ENCODE measurements at regions not wholly inside any gene's neighbourhood (a gene's known extent, or its start where the extent isn't known, plus 50 kb on each side); places are given as distances from the start of the nearest gene placed in this dataset.
"Not testable (repeated sequence)": the region's sequence is repeated elsewhere in the genome, so short reads cannot be mapped to it uniquely, and the experiment has no call there.

- no peak for DNase-seq
These were observed 279.0 kb upstream of the FIGN start for GRCh38 chr2:164014791-164015190.

DNA sequence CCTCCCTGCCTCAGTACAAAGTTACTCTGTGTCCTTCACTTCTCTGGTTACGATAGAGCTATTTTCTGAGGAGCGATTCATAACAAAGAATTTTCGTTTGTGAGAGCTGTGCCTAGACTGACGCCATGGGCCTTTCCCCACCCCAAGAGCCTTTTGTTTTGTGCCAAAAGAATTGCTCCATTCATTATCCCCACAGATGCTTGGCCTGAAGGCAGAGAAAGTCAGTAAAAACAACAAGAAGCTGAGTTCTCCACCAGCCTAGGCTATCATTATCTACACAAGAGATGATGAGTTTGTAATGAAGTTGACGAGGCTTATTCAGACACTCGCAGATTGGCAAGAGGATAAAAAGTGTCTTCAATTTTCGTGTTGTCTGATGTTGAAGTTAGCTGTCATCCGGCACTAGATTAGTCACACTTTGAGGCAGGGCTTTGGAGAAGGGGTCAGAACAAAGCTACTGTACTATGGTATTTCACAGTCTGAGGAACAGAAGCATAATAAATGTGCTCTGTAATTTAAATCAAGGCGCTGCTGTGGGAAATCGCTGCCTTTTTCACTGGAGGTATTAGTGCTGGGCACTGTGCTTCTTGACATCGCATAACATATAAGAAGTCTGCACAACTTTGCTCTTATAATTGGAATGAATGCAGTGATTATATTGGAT, 278.4 kb upstream of the FIGN start:
- DNase-seq = no peak

GRCh38 chr2:164012581-164012980, 276.8 kb upstream of the FIGN start:
- DNase-seq = no peak

- no peak for DNase-seq
These were observed 274.0 kb upstream of the FIGN start for GRCh38 chr2:164009756-164010337.

DNA sequence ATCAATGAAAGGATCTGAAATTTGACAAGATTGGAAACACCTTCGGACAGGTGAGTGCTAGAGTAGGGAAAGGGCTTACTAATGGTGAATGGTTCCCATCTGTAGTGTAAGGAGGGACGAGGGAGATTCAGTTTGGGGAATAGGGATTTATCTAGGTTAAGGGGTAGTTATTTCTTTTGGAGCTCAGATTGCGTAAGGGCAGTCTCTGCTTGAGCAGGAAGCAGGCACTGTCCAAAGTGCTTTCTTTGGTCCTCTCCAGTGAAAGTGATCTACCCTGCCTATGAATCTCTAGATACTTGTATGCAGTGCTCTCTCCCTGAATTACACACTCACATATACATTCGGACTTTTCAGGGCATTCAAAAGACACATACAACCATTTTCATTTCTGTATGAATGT, 272.9 kb upstream of the FIGN start:
- no peak for DNase-seq

DNA sequence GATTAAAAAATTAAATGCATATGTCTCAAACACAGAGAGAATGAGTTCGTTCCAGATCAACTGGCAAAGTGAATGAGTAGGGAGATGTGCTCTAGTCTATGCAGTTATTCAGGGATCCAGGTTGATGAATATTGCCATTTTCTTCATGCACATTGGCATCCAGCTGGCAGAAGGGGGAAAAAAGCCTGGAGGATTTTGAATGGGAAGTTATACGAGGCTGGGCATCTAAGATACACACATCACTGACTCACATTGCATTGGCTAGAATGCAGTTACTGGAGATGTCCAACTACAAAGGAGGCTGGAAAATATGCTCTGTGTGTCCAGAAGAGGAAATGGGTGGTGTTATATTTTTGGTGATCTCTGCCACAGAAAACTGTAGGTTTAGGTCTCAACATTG, 270.9 kb upstream of the FIGN start:
- DNase-seq = no peak

GRCh38 chr2:164000176-164000575, 264.4 kb upstream of the FIGN start:
- DNase-seq = no peak

- no peak for DNase-seq
These were observed 261.7 kb upstream of the FIGN start for GRCh38 chr2:163997466-163997865.

DNA sequence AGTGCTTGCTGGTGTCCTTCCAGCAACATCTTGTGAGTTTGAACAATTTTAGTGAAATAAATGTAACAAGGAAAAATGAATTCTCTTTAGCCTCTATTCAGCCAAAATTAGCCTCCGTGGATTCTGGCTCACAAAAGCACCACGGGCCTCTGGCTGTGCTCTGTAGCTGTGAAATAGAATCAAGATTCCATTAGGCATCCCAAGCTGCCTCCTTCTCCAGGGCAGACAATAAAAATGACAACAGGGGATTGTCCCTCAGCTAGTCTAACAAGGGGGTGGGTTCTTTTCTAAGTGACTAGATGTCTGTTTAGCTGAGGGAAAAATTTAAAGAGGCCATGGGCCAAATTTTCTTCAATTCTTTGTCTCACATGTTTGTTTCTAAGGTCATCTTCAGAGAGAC, 254.7 kb upstream of the FIGN start:
- no peak for DNase-seq

- no peak for DNase-seq
These were observed 254.3 kb upstream of the FIGN start for GRCh38 chr2:163990101-163990500.

DNA sequence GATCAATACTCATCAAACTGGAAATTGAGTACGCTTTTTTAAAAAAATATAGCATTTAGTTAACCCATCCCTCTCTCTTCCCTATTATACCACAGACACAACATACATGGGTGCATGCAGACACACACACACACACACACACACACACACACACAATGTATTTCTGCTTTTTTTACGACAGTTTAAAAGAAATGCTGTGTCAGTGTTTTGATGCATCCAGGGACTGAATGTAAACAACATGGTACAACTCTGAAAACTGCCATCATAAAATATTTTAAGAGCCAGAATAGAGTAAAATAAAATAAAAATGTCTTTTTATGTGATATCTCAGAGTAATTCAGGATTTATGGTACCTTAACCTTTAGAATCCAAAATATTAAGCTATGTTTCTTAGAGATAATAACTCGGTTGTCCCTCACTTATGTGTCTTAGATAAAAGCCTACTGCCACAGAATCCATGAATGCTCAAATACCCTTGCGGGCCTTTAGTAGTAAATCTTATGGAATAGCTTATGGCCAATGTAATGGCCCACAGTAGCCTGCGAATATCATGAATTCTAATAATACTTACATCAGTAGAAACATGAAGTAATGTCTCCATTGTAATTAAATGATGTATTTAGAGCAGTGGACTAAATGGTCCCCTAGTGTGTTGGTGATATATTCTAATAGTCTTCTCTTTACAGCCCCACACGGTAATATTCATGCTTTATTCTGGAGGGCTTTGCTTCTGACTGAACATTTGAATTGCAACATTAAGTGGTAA, 251.6 kb upstream of the FIGN start:
- DNase-seq = no peak

DNA sequence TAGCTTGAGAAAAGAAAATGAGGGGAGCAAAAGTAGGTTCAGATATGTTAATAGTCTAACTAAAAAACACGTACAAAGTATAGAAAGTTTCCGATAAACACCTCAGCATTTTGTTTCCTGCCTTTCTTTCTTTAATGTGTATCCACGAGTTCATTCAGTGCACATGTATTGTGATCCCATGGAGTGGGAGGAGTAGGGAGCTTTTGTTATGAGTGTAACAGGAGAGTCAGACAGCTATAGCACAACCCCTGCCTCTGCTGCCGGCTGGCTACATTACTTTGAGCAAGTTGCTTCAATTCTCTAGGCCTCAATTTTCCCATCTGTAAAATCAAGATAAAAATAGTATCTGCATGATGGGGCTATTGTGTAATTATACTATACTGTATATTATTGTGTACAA, 249.2 kb upstream of the FIGN start:
- no peak for DNase-seq

- no peak for DNase-seq
These were observed 248.1 kb upstream of the FIGN start for GRCh38 chr2:163983911-163984310.

DNA sequence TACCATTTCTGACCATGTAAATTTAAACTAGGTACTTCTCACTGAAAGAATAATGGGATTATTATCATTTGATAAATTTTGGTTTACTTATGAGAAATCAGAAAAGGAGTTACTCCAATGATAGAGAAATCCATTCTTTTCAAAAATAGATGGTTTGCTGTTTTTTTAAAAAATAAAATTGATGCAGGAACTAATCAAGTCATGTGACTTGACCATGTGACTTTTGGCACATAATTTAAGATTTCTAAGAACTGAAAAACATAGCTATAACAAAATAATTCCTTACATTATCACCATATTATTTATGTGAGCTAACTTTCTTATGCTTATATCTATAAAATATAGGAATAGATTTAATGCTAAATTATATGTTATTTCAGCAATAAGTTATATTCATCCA, 247.1 kb upstream of the FIGN start:
- no peak for DNase-seq

GRCh38 chr2:163974766-163975165, 239.0 kb upstream of the FIGN start:
- DNase-seq = no peak

DNA sequence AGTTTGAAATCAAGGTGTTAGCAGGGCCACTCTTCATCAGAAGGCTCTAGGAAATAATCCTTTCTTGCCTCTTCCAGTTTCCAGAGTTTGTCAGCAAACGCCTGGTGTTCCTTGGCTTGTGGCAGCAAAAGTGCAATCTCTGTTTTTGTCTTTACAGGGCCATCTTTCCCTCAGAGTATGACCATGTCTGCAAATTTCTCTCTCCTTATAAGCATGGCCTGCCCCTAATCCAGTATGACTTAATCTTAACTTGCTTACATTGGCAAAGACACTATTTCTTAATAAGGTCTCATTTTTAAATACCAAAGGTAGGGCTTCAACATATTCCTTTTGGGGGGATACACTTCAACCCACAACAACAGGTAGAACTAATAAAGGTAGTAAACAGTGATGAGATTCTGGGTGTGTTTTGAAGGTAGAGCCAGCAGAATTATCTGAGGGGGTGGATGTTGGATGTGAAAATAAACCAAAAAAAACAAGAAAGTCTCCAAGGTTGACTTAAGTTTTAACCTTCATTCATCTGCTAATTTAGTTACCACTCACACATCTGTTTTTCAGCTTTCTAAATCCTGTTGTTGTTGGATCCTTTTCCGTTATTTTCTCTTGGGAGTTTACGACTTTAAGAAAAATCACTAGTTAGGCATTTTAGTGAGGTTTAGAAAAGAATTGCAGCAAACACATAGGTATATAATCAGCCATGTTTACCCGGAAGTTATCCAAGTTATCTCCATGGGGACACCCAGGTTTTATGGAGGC, 234.4 kb upstream of the FIGN start:
- DNase-seq = no peak

GRCh38 chr2:163964278-163964677, 228.5 kb upstream of the FIGN start:
- not testable (repeated sequence) for DNase-seq

DNA sequence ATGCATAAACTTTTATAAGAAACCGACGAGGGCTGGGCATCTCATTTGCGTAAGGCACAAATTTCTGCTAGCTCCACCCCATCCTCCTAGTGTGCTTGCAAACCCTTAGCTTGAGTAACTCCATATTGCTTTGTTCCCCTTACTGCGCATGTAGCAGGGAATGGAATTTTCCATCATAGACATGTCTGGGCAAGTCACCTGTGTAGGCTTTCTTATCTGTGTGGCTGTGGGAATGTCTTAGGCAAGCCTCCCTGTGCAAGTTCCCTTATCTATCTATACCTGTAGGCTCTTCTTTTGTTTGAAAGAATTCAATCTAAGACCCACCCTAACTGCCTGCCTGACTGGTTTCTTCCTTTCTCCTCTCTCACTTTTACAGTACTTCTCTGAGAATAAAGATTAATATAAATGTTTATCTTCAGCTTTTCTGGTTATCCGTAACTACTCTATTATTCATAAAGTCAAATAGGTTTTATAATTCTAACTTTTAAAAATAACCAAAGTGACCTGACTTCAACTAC, 217.6 kb upstream of the FIGN start:
- DNase-seq = no peak

DNA sequence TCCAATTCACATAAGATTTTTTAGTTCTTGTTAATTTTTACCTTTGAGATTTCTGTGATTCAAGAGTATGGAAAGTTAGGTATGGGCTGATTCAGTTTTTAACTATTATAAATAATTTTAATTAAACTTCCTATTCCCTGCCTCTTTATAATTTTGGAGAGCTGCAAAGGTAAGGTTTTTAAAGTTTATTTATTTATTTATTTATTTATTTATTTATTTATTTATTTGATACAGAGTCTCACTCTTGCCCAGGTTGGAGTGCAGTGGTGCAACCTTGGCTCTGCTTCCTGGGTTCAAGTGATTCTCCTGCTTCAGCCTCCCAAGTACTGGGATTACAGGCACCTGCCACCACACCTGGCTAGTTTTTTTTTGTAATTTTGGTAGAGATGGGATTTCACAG, 215.5 kb upstream of the FIGN start:
- DNase-seq = no peak

DNA sequence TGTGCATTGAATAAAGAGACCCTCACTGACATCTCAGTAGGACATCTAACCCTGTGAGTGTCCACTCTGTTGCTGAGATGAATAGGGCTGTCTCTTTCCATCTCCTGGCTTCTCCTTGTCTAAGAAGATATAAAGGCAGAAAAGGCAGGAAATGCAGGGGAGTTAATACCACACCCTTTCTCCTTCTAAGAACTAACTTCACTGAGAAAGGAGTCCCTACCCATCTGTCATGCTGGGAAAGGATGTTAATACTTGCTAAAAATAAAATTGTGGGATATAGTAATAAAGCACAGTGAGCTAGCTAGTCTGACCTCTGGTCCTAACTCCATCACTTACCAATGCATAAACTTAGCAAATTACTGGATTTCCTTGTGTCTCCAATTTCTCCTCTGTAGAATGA, 213.9 kb upstream of the FIGN start:
- DNase-seq = no peak

DNA sequence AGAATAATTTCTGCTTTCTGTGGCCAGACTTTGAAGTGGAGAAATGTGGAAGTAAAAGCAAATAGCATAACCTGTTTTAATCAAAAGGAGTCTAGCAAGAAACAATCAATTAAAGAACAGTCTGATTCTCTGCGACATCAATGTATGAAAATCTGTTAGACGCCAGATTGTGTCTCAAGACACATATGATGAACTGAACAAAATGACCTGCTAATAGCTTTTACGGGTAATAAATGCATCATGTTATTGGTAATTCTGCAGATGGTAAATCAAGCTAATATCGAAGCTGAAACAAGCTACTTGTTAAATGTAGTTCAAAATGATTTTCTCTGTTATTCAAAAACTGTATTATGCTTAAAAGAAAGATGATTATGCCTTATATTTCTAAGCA, 208.5 kb upstream of the FIGN start:
- no peak for DNase-seq

DNA sequence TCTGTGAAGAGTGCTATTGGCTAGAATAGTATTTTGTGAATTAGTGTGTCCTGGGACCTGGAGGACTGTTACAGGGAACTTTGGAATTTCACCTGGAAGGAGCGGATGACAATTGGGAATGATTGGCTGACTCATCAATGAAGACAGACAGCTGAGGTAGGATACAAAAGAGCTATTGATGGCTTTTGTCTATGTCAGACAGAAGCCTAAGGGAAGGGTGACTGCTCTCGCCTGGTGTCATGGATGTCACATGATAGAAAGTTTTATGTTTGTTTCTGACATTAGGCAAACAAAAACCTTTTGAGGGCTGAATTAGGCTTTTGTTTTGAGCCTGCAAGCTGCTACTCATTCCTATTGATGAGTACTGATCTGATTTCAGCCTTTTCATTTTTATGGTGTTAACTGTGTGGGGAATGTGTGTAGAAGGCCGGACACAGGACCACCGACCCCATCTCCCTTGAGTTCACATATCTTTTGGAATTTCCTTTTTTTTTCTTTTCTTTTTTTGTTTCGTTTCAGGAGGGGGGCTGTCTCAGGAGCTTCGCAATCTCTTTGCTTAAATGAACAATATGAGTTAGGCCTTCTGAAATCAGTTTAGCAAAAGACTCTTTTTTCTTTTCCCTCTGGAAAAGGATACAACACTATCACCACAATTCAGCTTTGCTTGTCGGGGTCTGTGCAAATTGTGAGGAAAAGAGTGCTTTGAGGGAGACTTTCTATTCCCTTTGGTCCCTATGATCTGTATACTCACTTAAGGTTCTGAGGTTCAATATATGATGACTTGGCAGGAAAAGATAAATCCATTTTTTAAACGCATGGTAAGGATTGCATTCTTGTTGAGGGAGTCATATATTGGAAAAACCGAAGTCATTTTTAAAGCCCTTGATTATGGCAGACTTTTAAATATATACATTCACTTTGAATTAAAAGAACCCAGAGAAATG, 207.9 kb upstream of the FIGN start:
- no peak for DNase-seq
